Hepatocyte (in vitro differentiated cells): ENCODE measurements at regions not wholly inside any gene's neighbourhood (a gene's known extent, or its start where the extent isn't known, plus 50 kb on each side); places are given as distances from the start of the nearest gene placed in this dataset. TPM values are rescaled to one million over a fixed set of nuclear protein-coding genes. Genes with fewer than 3 reads are reported as not detected.

Experiments
- small RNA-seq: library from RNA; depleted of rRNA; stranded (forward); fragments of <200 nt; gene quantifications from one replicate; pipeline ENCODE3, GENCODE V24; 2014

Small RNAs in the stretch of these regions (small RNA-seq; reads per million reads assigned to genes)
- not detected for gene RNU6-1023P
